DND-41 (cell line): ENCODE measurements at regions not wholly inside any gene's neighbourhood (a gene's known extent, or its start where the extent isn't known, plus 50 kb on each side); places are given as distances from the start of the nearest gene placed in this dataset.
"Not testable (repeated sequence)": the region's sequence is repeated elsewhere in the genome, so short reads cannot be mapped to it uniquely, and the experiment has no call there.

Source experiments
- EZH2 ChIP-seq: IDR thresholded peaks from 3 replicates; pipeline ENCODE4 v1.6.1; 2012; ENCODE audit warnings: borderline replicate concordance, low read depth, mild to moderate bottlenecking, moderate library complexity, low read length, inconsistent platforms; ENCODE audit not compliant: severe bottlenecking
- TF ChIP-seq, protein P1 (sequence below): IDR thresholded peaks from 2 replicates; pipeline ENCODE4 v1.5.1; 2012; ENCODE audit warnings: borderline replicate concordance, low read length, moderate library complexity, mild to moderate bottlenecking; ENCODE audit not compliant: poor library complexity, severe bottlenecking; ENCODE audit errors: extremely low read depth

DNA sequence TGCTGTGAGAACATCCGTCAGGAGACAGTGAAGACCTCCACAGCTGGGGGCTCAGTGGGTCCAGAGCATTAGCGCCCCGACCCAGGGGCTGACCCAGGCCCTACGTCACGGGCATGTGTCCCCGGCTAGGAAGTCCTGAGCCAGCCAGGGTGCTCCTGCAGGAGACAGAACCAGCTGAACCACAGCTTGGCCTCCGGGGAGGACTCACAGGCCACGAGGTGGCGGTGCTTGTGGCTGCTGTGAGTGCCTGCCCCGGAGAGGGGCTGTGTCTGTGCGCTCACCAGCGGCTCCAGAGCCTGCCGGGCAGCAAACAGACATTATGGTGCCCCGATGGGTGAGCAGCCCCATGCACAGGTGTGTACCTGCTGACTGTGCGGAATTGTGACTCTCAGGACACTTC is 4085.2 kb upstream of the TPTE start:
- TF ChIP-seq, protein P1, sequence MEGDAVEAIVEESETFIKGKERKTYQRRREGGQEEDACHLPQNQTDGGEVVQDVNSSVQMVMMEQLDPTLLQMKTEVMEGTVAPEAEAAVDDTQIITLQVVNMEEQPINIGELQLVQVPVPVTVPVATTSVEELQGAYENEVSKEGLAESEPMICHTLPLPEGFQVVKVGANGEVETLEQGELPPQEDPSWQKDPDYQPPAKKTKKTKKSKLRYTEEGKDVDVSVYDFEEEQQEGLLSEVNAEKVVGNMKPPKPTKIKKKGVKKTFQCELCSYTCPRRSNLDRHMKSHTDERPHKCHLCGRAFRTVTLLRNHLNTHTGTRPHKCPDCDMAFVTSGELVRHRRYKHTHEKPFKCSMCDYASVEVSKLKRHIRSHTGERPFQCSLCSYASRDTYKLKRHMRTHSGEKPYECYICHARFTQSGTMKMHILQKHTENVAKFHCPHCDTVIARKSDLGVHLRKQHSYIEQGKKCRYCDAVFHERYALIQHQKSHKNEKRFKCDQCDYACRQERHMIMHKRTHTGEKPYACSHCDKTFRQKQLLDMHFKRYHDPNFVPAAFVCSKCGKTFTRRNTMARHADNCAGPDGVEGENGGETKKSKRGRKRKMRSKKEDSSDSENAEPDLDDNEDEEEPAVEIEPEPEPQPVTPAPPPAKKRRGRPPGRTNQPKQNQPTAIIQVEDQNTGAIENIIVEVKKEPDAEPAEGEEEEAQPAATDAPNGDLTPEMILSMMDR, result not testable (repeated sequence)
- not testable (repeated sequence) for TF ChIP-seq EZH2
